ENCODE measurements at regions not wholly inside any gene's neighbourhood (a gene's known extent, or its start where the extent isn't known, plus 50 kb on each side); places are given as distances from the start of the nearest gene placed in this dataset.

DNA sequence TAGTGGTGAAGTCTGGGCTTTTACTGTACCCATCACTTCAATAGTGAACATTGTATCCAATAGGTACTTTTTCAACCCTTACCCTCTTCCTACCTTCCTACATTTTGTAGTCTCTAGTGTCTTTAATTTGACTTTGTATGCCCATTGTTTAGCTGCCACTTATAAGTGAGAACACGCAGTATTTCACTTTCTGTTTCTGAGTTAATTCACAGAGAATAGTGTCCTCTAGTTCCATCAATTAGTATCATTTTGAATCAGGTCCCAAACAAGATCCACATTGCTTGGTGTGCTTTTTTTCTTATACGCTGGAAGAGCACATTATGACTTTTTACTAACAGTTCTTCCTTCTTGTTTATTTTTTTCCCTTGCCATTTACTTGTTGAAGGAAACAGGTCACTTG is 176.0 kb upstream of the WDFY3 start:
- TF ChIP-seq, protein P1, sequence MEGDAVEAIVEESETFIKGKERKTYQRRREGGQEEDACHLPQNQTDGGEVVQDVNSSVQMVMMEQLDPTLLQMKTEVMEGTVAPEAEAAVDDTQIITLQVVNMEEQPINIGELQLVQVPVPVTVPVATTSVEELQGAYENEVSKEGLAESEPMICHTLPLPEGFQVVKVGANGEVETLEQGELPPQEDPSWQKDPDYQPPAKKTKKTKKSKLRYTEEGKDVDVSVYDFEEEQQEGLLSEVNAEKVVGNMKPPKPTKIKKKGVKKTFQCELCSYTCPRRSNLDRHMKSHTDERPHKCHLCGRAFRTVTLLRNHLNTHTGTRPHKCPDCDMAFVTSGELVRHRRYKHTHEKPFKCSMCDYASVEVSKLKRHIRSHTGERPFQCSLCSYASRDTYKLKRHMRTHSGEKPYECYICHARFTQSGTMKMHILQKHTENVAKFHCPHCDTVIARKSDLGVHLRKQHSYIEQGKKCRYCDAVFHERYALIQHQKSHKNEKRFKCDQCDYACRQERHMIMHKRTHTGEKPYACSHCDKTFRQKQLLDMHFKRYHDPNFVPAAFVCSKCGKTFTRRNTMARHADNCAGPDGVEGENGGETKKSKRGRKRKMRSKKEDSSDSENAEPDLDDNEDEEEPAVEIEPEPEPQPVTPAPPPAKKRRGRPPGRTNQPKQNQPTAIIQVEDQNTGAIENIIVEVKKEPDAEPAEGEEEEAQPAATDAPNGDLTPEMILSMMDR (IDR thresholded peaks at IDR 0.05; ENCODE audit: low read length, missing control alignments), result no peak
- DNase-seq (ENCODE audit: low read depth), result no peak
- no peak overlapping the region for H3K4me3 ChIP-seq (replicated peaks; ENCODE audit: low read depth, low read length)

DNA sequence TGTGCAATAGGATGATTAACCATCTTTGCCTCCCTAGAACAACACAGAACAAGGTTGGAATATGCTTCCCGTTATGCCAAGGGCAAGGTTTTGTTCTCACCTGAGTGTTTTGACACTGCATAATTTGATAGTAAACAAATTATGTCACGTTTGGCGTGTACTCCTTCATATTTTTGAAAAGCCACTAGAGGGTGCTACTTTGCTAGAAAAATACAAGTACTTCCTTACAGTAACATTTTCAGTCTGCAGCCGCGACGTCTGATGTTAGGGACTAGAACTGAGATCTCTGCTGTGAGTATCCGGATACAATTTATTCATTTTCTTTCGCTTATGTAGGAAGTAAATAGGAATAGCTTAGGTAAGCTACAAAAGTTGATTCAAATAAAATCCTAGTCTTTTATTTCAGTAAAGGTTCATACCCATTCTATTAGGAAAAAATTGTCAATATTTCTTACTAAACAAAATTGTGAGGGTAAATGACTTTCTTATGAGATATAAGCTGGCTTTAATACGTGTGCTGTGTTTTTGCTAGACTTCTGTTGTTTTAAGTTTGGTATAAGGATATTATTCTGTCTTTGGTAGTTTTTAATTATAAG is 181.1 kb upstream of the WDFY3 start:
- DNase-seq (ENCODE audit: low read depth), result peak; percentile 80
- H3K4me3 ChIP-seq (replicated peaks; ENCODE audit: low read depth, low read length), result no peak overlapping the region
- TF ChIP-seq, protein P1 (IDR thresholded peaks at IDR 0.05; ENCODE audit: low read length, missing control alignments), result peak; percentile 57

DNA sequence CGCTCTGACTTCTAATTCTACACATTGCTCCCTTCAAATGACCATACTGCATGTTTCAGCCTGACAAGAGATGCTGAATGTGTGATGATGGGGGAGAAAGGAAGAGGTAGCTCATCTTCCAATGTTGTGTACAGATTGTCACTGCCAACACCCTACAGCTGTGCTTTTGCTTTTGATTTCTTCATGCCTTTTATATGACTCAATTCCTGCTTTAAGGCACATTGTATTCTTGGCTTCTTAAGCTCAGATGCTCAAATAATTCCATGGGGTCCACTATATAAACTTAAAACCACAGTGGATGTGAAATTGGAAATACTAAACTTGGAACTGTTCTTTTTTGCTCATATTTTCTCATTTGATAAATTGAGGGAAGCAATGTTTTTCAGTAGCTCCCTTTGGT is 183.2 kb upstream of the WDFY3 start:
- H3K4me3 ChIP-seq (replicated peaks; ENCODE audit: low read depth, low read length), result no peak overlapping the region
- TF ChIP-seq, protein P1 (IDR thresholded peaks at IDR 0.05; ENCODE audit: low read length, missing control alignments), result no peak
- DNase-seq (ENCODE audit: low read depth), result peak; percentile 69

DNA sequence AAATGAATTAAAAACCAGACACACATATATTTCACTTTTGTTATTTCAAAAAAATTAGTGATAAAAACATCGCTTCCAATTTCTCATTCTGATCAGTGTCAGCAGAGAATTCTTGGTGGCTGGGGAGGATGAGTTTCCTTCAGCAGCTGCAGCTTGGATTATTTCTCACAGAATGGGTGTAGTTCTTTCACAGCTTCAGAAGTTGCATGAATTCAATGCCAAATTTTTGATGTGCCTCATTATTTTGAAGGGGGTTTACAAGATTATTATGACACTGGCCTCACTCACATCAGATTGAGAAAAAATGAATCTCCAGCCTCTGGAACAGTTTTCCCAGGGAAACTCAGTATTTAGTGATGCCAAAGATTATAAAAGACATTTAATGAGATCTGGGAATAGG is 184.9 kb upstream of the WDFY3 start:
- TF ChIP-seq, protein P1 (IDR thresholded peaks at IDR 0.05; ENCODE audit: low read length, missing control alignments), result no peak
- no peak overlapping the region for H3K4me3 ChIP-seq (replicated peaks; ENCODE audit: low read depth, low read length)
- DNase-seq (ENCODE audit: low read depth), result no peak

DNA sequence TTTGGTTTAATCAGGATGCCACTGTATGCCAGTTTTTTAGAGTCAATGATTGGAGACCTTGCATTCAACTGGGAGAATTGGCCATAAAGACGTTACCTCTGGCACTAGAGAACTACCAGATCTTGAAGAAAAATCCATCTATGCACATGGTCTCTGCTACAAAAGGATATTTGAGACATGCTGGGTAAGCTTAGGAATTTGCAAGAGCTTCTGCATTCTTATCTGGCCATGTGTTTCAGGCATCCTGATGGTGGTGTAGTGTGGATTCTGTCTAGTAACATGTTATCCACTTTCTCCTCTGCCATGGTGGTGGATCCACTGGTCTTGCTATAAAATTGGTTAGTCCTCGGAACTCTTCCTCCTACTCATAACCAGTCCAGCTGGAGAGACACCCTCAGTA is 185.3 kb upstream of the WDFY3 start:
- no peak overlapping the region for H3K4me3 ChIP-seq (replicated peaks; ENCODE audit: low read depth, low read length)
- DNase-seq (ENCODE audit: low read depth), result no peak
- TF ChIP-seq, protein P1 (IDR thresholded peaks at IDR 0.05; ENCODE audit: low read length, missing control alignments), result no peak

DNA sequence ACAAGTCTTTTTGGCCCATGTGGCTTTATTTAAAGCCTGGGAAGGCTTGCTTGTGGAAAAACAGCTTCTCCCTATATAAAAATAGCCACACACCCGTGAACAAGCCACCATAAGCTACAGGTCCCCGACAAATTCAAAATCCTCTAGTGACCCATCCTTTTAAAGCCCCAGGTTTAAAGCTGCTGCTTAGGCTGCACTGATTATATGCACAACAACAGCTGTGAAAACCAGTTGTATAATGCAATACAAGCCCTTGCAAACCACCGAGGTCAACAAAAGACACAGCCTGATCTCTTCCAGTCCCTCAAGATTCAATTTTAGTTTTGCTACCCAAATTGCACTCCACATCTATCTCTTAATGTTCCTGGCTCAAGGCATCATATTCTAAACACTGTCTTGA is 186.0 kb upstream of the WDFY3 start:
- H3K4me3 ChIP-seq (replicated peaks; ENCODE audit: low read depth, low read length), result no peak overlapping the region

DNA sequence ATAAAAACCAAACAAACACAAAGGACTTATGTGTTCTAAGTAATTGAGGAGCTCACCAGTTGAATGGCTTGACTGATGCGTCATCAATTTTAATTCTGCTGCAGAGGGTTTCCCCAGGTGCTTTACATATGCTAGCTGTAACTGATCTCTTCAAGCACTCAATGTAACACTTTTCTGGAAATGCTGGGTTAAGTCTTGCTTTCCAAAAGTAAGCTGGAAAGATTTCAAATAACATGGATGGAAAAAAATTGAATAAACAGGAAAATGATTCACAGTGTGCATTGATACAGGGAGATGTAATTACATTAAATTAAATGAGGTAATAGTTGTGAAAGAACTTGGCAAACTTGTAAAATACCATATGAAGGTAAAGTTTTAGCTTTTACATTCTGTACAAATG is 186.7 kb upstream of the WDFY3 start:
- TF ChIP-seq, protein P1 (IDR thresholded peaks at IDR 0.05; ENCODE audit: low read length, missing control alignments), result no peak
- no peak overlapping the region for H3K4me3 ChIP-seq (replicated peaks; ENCODE audit: low read depth, low read length)
- DNase-seq (ENCODE audit: low read depth), result peak; percentile 55

More for the DNA sequence above, 186.0 kb upstream of the WDFY3 start:
- TF ChIP-seq, protein P1 (IDR thresholded peaks at IDR 0.05; ENCODE audit: low read length, missing control alignments), result no peak
- no peak for DNase-seq (ENCODE audit: low read depth)

Measured in fibroblast of pulmonary artery (primary cell).